ENCODE measurements at regions not wholly inside any gene's neighbourhood (a gene's known extent, or its start where the extent isn't known, plus 50 kb on each side); places are given as distances from the start of the nearest gene placed in this dataset.

- POLR2A ChIA-PET, result no interaction called here
- H3K27me3 ChIP-seq (ENCODE audit: insufficient read depth), result no peaks in the 10 kb centered on the region
These were observed 308.0 kb upstream of the ZC3H12C start for GRCh38 chr11:109785198-109785597.

DNA sequence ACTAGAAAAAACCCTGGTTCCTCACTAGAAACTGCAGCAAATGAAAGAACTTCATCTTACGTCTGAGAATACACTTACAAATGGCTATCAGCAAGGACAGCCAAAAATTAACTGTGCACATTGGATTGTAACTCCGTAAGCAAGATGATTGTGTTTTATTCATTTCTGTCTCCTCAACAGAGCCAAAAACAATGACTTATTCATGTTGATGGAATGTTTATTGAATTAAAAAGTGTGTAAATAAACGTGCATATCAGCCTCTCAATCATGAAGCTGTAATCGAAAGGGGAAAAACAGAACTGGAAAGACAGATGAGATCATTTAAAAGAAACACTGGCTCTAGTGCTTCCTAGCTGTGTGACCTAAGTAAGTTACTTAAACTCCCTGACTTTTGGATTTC is 307.5 kb upstream of the ZC3H12C start:
- Histone ChIP-seq H3K9me2 (no peaks in the 10 kb centered on the region), H3K9ac (no peak overlapping the region), H3K36me3 (replicated peaks in 1 of 2; ENCODE audit: control insufficient read depth in 1 of 2, insufficient read depth in 2 of 2, low read length in 1 of 2) (no peaks in the 10 kb centered on the region), H3K79me2 (ENCODE audit: insufficient read depth) (no peaks in the 10 kb centered on the region), H3K4me1 (ENCODE audit: control insufficient read depth in 1 of 2, insufficient read depth in 2 of 2, low read depth in 1 of 2, low read length in 1 of 2) (peaks cover 4 to 5% of the 10 kb centered on the region in 2 experiments; a peak in 2 of 4 replicates), H3K9me3 (no peaks in the 10 kb centered on the region), H3F3A (replicated peaks; ENCODE audit: insufficient read depth) (no peaks in the 10 kb centered on the region), H3K4me3 (ENCODE audit: low read depth in 2 of 2, low read length in 1 of 2) (peak overlapping the region; percentile 7 to 20; a peak in 2 of 4 replicates), H3K27me3 (ENCODE audit: insufficient read depth) (no peaks in the 10 kb centered on the region), H3K27ac (ENCODE audit: low read depth in 2 of 2, low read length in 1 of 2) (peak overlapping the region in 1 of 2 experiments; percentile 37; a peak in 2 of 4 replicates), H4K20me1 (ENCODE audit: insufficient read depth) (no peaks in the 10 kb centered on the region), H2AFZ (ENCODE audit: low read depth) (peak overlapping the region; percentile 60), H3K4me2 (peak overlapping the region; percentile 30)
- WGBS (ENCODE audit: low lambda C conversion rate), result 10% methylated on average over 4 of the region's 4 CpGs
- ChIA-PET POLR2A (no interaction called here), CTCF (interaction anchor here (0.6 kb wide), 1 partner anchor 300 kb away, joined by 3 read pairs; no protein-coding TSS in a partner anchor)
- DNase-seq, result no peak
- TF ChIP-seq EP300 (IDR thresholded peaks at IDR 0.05; ENCODE audit: borderline replicate concordance in 1 of 2, low read depth in 1 of 2, low read length in 1 of 2), result peak in 1 of 2 experiments; percentile 8; a peak in 1 of 4 replicates
- TF ChIP-seq, protein P1, sequence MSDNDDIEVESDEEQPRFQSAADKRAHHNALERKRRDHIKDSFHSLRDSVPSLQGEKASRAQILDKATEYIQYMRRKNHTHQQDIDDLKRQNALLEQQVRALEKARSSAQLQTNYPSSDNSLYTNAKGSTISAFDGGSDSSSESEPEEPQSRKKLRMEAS (IDR thresholded peaks at IDR 0.05; ENCODE audit: low read depth), result no peak

More at GRCh38 chr11:109785198-109785597, 308.0 kb upstream of the ZC3H12C start:
- no peaks in the 10 kb centered on the region for H4K20me1 ChIP-seq (ENCODE audit: insufficient read depth)
- peak overlapping the region; percentile 60; the same call in 1 of the 2 replicates for H2AFZ ChIP-seq (ENCODE audit: low read depth)
- no peaks in the 10 kb centered on the region for H3K36me3 ChIP-seq (replicated peaks in 1 of 2; ENCODE audit: control insufficient read depth in 1 of 2, insufficient read depth in 2 of 2, low read length in 1 of 2)
- CTCF ChIA-PET, result interaction anchor here (0.6 kb wide), 1 partner anchor 299 kb away, joined by 3 read pairs; no protein-coding TSS in a partner anchor
- H3K4me2 ChIP-seq, result peak overlapping the region; percentile 30
- H3K9ac ChIP-seq, result no peak overlapping the region
- no peaks in the 10 kb centered on the region for H3K9me2 ChIP-seq
- TF ChIP-seq EZH2phosphoT487 (IDR thresholded peaks at IDR 0.05; ENCODE audit: borderline replicate concordance, low read depth) (no peak), TCF12 (IDR thresholded peaks at IDR 0.05) (no peak), POLR2AphosphoS5 (IDR thresholded peaks at IDR 0.05; ENCODE audit: low read depth, low read length) (no peak), MXI1 (IDR thresholded peaks at IDR 0.05; ENCODE audit: low read depth, low read length) (no peak), RCOR1 (IDR thresholded peaks at IDR 0.05; ENCODE audit: low read length) (no peak), GABPA (IDR thresholded peaks at IDR 0.05; ENCODE audit: low read depth) (no peak), FOXJ3 (CRISPR knock-in tag; IDR thresholded peaks at IDR 0.05) (no peak), JUND (IDR thresholded peaks at IDR 0.05) (no peak), NFIC (IDR thresholded peaks at IDR 0.05; ENCODE audit: borderline replicate concordance) (no peak)
- TF ChIP-seq, protein P1 (IDR thresholded peaks at IDR 0.05; ENCODE audit: low read depth), result no peak
- TF ChIP-seq, protein P2, sequence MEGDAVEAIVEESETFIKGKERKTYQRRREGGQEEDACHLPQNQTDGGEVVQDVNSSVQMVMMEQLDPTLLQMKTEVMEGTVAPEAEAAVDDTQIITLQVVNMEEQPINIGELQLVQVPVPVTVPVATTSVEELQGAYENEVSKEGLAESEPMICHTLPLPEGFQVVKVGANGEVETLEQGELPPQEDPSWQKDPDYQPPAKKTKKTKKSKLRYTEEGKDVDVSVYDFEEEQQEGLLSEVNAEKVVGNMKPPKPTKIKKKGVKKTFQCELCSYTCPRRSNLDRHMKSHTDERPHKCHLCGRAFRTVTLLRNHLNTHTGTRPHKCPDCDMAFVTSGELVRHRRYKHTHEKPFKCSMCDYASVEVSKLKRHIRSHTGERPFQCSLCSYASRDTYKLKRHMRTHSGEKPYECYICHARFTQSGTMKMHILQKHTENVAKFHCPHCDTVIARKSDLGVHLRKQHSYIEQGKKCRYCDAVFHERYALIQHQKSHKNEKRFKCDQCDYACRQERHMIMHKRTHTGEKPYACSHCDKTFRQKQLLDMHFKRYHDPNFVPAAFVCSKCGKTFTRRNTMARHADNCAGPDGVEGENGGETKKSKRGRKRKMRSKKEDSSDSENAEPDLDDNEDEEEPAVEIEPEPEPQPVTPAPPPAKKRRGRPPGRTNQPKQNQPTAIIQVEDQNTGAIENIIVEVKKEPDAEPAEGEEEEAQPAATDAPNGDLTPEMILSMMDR (IDR thresholded peaks at IDR 0.05), result no peak
- H3K79me2 ChIP-seq (ENCODE audit: insufficient read depth), result no peaks in the 10 kb centered on the region
- no peaks in the 10 kb centered on the region for H3K9me3 ChIP-seq
- peak overlapping the region in 1 of 2 experiments; percentile 37; a peak in 2 of 4 replicates for H3K27ac ChIP-seq (ENCODE audit: low read depth in 2 of 2, low read length in 1 of 2)
- 68% methylated on average over 1 of the region's 1 CpG for WGBS (ENCODE audit: low lambda C conversion rate)
- no peak overlapping the region for H3K4me3 ChIP-seq (ENCODE audit: low read depth in 2 of 2, low read length in 1 of 2)
- H3K4me1 ChIP-seq (ENCODE audit: control insufficient read depth in 1 of 2, insufficient read depth in 2 of 2, low read depth in 1 of 2, low read length in 1 of 2), result peaks cover 4 to 5% of the 10 kb centered on the region in 2 experiments; a peak in 2 of 4 replicates
- no peak for DNase-seq
- no peaks in the 10 kb centered on the region for H3F3A ChIP-seq (replicated peaks; ENCODE audit: insufficient read depth)

All from SK-N-SH (cell line).